Erythroblast (primary cell): ENCODE measurements at regions not wholly inside any gene's neighbourhood (a gene's known extent, or its start where the extent isn't known, plus 50 kb on each side); places are given as distances from the start of the nearest gene placed in this dataset.

Experiments
- GATA1 ChIP-seq: IDR thresholded peaks from 2 replicates; pipeline ENCODE4 v1.6.1; 2011; ENCODE audit warnings: low read depth, mild to moderate bottlenecking, control low read depth, low read length, moderate library complexity
- POLR2A ChIP-seq: IDR thresholded peaks from 2 replicates; pipeline ENCODE4 v1.6.1; 2011; ENCODE audit warnings: mild to moderate bottlenecking, low read length

- TF ChIP-seq POLR2A = no peak
- no peak for TF ChIP-seq GATA1
Measured at GRCh38 chr2:16197504-16198147, 257.3 kb downstream of the MYCN start.
